ENCODE measurements at regions not wholly inside any gene's neighbourhood (a gene's known extent, or its start where the extent isn't known, plus 50 kb on each side); places are given as distances from the start of the nearest gene placed in this dataset.
"Not testable (repeated sequence)": the region's sequence is repeated elsewhere in the genome, so short reads cannot be mapped to it uniquely, and the experiment has no call there.

GRCh38 chr1:100597061-100597741 is 59.3 kb downstream of the GPR88 start:
- no peak overlapping the region for H3K4me3 ChIP-seq
- no peak overlapping the region for H3K27ac ChIP-seq
- no peak for DNase-seq (ENCODE audit: low spot score)
- ATAC-seq (ENCODE audit: insufficient number of reproducible peaks, low FRiP score, low read depth) = no peak
- TF ChIP-seq, protein P1, sequence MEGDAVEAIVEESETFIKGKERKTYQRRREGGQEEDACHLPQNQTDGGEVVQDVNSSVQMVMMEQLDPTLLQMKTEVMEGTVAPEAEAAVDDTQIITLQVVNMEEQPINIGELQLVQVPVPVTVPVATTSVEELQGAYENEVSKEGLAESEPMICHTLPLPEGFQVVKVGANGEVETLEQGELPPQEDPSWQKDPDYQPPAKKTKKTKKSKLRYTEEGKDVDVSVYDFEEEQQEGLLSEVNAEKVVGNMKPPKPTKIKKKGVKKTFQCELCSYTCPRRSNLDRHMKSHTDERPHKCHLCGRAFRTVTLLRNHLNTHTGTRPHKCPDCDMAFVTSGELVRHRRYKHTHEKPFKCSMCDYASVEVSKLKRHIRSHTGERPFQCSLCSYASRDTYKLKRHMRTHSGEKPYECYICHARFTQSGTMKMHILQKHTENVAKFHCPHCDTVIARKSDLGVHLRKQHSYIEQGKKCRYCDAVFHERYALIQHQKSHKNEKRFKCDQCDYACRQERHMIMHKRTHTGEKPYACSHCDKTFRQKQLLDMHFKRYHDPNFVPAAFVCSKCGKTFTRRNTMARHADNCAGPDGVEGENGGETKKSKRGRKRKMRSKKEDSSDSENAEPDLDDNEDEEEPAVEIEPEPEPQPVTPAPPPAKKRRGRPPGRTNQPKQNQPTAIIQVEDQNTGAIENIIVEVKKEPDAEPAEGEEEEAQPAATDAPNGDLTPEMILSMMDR (IDR thresholded peaks at IDR 0.05) = no peak
- H3K27me3 ChIP-seq (replicated peaks; ENCODE audit: insufficient read depth) = no peaks in the 10 kb centered on the region
- H3K9me3 ChIP-seq = no peaks in the 10 kb centered on the region
- H3K36me3 ChIP-seq = no peaks in the 10 kb centered on the region
- H3K4me1 ChIP-seq (ENCODE audit: control insufficient read depth in 1 of 2, low read depth in 2 of 2) = no peaks in the 10 kb centered on the region

GRCh38 chr1:100597784-100598183 is 59.8 kb downstream of the GPR88 start:
- Histone ChIP-seq H3K4me1 (ENCODE audit: control insufficient read depth in 1 of 2, low read depth in 2 of 2) (no peaks in the 10 kb centered on the region), H3K9me3 (no peaks in the 10 kb centered on the region), H3K27me3 (replicated peaks; ENCODE audit: insufficient read depth) (no peaks in the 10 kb centered on the region), H3K36me3 (no peaks in the 10 kb centered on the region), H3K27ac (no peak overlapping the region), H3K4me3 (no peak overlapping the region)
- no peak for DNase-seq (ENCODE audit: low spot score)
- no peak for ATAC-seq (ENCODE audit: insufficient number of reproducible peaks, low FRiP score, low read depth)
- TF ChIP-seq, protein P1 (IDR thresholded peaks at IDR 0.05) = no peak

GRCh38 chr1:100600377-100600776 is 62.4 kb downstream of the GPR88 start:
- not testable (repeated sequence) for H3K27ac ChIP-seq; H3K4me3 ChIP-seq; H3K9me3 ChIP-seq; DNase-seq (ENCODE audit: low spot score); ATAC-seq (ENCODE audit: insufficient number of reproducible peaks, low FRiP score, low read depth); H3K27me3 ChIP-seq (replicated peaks; ENCODE audit: insufficient read depth); H3K4me1 ChIP-seq (ENCODE audit: control insufficient read depth in 1 of 2, low read depth in 2 of 2); H3K36me3 ChIP-seq

DNA sequence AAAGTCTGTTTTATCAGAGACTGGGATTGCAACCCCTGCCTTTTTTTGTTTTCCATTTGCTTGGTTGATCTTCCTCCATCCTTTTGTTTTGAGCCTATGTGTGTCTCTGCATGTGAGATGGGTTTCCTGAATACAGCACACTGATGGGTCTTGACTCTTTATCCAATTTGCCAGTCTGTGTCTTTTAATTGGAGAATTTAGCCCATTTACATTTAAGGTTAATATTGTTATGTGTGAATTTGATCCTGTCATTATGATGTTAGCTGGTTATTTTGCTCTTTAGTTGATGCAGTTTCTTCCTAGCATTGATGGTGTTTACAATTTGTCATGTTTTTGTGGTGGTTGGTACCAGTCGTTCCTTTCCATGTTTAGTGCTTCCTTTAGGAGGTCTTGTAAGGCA is 64.1 kb downstream of the GPR88 start:
- H3K4me1 ChIP-seq (ENCODE audit: control insufficient read depth in 1 of 2, low read depth in 2 of 2); H3K9me3 ChIP-seq; H3K4me3 ChIP-seq; H3K36me3 ChIP-seq; H3K27ac ChIP-seq; DNase-seq (ENCODE audit: low spot score); ATAC-seq (ENCODE audit: insufficient number of reproducible peaks, low FRiP score, low read depth); H3K27me3 ChIP-seq (replicated peaks; ENCODE audit: insufficient read depth): not testable (repeated sequence)

DNA sequence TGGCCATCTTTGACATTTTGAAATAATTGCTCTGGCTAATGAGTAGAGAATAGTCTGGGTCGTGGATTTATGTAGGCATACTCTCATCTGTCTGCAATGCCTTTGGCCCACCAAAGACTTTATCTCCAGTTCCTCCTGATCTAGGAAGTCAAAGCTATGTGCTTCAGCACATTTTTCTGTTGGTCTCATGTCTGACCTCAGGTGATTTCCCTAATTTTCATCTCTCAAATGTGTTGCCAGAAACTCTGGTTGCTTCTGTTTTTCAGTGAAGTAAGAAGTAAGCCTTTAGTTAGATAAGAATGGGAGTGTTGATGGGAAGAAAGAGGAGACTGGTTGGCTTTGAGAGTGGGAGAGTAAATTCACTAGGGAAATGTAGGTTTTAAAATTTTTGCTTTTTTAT is 66.4 kb downstream of the GPR88 start:
- H3K36me3 ChIP-seq = no peaks in the 10 kb centered on the region
- no peak for DNase-seq (ENCODE audit: low spot score)
- no peaks in the 10 kb centered on the region for H3K27me3 ChIP-seq (replicated peaks; ENCODE audit: insufficient read depth)
- peaks cover 5 to 16% of the 10 kb centered on the region in 2 donors for H3K4me1 ChIP-seq (ENCODE audit: control insufficient read depth in 1 of 2, low read depth in 2 of 2)
- no peaks in the 10 kb centered on the region for H3K9me3 ChIP-seq
- H3K4me3 ChIP-seq = no peak overlapping the region
- no peak overlapping the region for H3K27ac ChIP-seq
- TF ChIP-seq, protein P1 (IDR thresholded peaks at IDR 0.05) = no peak
- ATAC-seq (ENCODE audit: insufficient number of reproducible peaks, low FRiP score, low read depth) = no peak

DNA sequence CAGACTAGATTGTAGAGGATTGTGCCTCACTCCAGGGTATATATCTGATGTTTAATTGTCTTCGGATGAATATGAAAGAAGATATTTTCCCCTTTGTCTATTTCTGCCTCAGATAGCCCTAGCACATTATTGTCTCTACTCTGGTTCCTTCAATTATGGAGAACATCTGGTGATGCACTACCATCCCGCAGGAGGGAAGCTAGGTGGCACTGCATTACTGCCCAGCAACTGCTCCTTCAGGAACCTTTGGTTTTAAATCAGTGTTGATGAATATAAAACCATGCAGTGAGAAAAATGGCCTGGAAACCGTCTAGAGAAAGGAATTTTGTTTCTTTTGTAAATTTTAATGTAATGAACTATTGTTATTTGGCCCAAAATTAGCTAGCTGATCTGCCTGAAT is 68.5 kb downstream of the GPR88 start:
- Histone ChIP-seq H3K9me3 (no peaks in the 10 kb centered on the region), H3K27ac (no peak overlapping the region), H3K36me3 (no peaks in the 10 kb centered on the region), H3K27me3 (replicated peaks; ENCODE audit: insufficient read depth) (no peaks in the 10 kb centered on the region), H3K4me3 (no peak overlapping the region), H3K4me1 (ENCODE audit: control insufficient read depth in 1 of 2, low read depth in 2 of 2) (peaks cover 7 to 29% of the 10 kb centered on the region in 2 donors)
- TF ChIP-seq, protein P1 (IDR thresholded peaks at IDR 0.05) = peak; percentile 37
- DNase-seq (ENCODE audit: low spot score) (no peak), ATAC-seq (ENCODE audit: insufficient number of reproducible peaks, low FRiP score, low read depth) (peak; percentile 92)
